Trophoblast cell (in vitro differentiated cells and primary cell): ENCODE measurements at regions not wholly inside any gene's neighbourhood (a gene's known extent, or its start where the extent isn't known, plus 50 kb on each side); places are given as distances from the start of the nearest gene placed in this dataset.

ENCODE experiments used
- DNase-seq, 2 donors: peaks; one replicate each; pipeline ENCODE4 v3.0.0-alpha.2; 2016
- H2AFZ ChIP-seq: 2 replicates; pipeline ENCODE4 v1.6.1; 2013; ENCODE audit warnings: low read length, moderate library complexity, mild to moderate bottlenecking; ENCODE audit not compliant: insufficient read depth, poor library complexity
- H2AK5ac ChIP-seq: 2 replicates; pipeline ENCODE4 v1.6.1; 2013; ENCODE audit warnings: mild to moderate bottlenecking, low read length
- H2BK120ac ChIP-seq: 2 replicates; pipeline ENCODE4 v1.6.1; 2013; ENCODE audit warnings: low read length, mild to moderate bottlenecking, moderate library complexity; ENCODE audit not compliant: insufficient read depth, poor library complexity
- H2BK12ac ChIP-seq: 2 replicates; pipeline ENCODE4 v1.6.1; 2013; ENCODE audit warnings: mild to moderate bottlenecking, low read length, moderate library complexity
- H2BK5ac ChIP-seq: 2 replicates; pipeline ENCODE4 v1.6.1; 2013; ENCODE audit warnings: low read length, low read depth, moderate library complexity, mild to moderate bottlenecking; ENCODE audit not compliant: poor library complexity
- H3K14ac ChIP-seq: 2 replicates; pipeline ENCODE4 v1.6.1; 2013; ENCODE audit warnings: mild to moderate bottlenecking, low read length
- H3K18ac ChIP-seq: 2 replicates; pipeline ENCODE4 v1.6.1; 2013; ENCODE audit warnings: mild to moderate bottlenecking, low read length
- H3K23ac ChIP-seq: 2 replicates; pipeline ENCODE4 v1.6.1; 2013; ENCODE audit warnings: low read length
- H3K27ac ChIP-seq: 2 replicates; pipeline ENCODE4 v1.5.1; 2013; ENCODE audit warnings: low read depth, mild to moderate bottlenecking, inconsistent platforms, low read length, moderate library complexity
- H3K27me3 ChIP-seq: 2 replicates; pipeline ENCODE4 v1.6.1; 2013; ENCODE audit warnings: inconsistent platforms, mild to moderate bottlenecking, low read length, moderate library complexity; ENCODE audit not compliant: insufficient read depth
- H3K36me3 ChIP-seq, 2 experiments: 1 replicate in 1 of 2; 2 replicates in 1 of 2; pipeline ENCODE4 v1.6.1; 2013; ENCODE audit warnings: low read length in 2 of 2, mild to moderate bottlenecking in 2 of 2, moderate library complexity in 1 of 2; ENCODE audit not compliant: insufficient read depth in 2 of 2, control insufficient read depth in 1 of 2
- H3K4ac ChIP-seq: 2 replicates; pipeline ENCODE4 v1.6.1; 2013; ENCODE audit warnings: low read depth, mild to moderate bottlenecking, low read length, moderate library complexity
- H3K4me1 ChIP-seq, 2 experiments: 1 replicate in 1 of 2; 2 replicates in 1 of 2; pipeline ENCODE4 v1.6.1; 2013; ENCODE audit warnings: low read length in 2 of 2, mild to moderate bottlenecking in 2 of 2, moderate library complexity in 1 of 2; ENCODE audit not compliant: insufficient read depth in 2 of 2, control insufficient read depth in 1 of 2
- H3K4me2 ChIP-seq: 2 replicates; pipeline ENCODE4 v1.6.1; 2013; ENCODE audit warnings: inconsistent platforms, mild to moderate bottlenecking, low read length, moderate library complexity
- H3K4me3 ChIP-seq: 2 replicates; pipeline ENCODE4 v1.5.1; 2013; ENCODE audit warnings: mild to moderate bottlenecking, low read depth, low read length, inconsistent platforms
- H3K79me1 ChIP-seq: one replicate; pipeline ENCODE4 v1.6.1; 2013; ENCODE audit warnings: low read length
- H3K79me2 ChIP-seq: 2 replicates; pipeline ENCODE4 v1.6.1; 2013; ENCODE audit warnings: low read length, mild to moderate bottlenecking; ENCODE audit not compliant: control insufficient read depth, insufficient read depth, poor library complexity
- H3K9ac ChIP-seq: 2 replicates; pipeline ENCODE4 v1.6.1; 2013; ENCODE audit warnings: mild to moderate bottlenecking, low read length
- H3K9me3 ChIP-seq: 2 replicates; pipeline ENCODE4 v1.6.1; 2013; ENCODE audit warnings: low read depth, mild to moderate bottlenecking, control low read depth, inconsistent platforms, low read length; ENCODE audit not compliant: insufficient read depth
- H4K12ac ChIP-seq: 2 replicates; pipeline ENCODE4 v1.6.1; 2013; ENCODE audit warnings: low read depth, mild to moderate bottlenecking, low read length, moderate library complexity
- H4K8ac ChIP-seq: 2 replicates; pipeline ENCODE4 v1.6.1; 2013; ENCODE audit warnings: low read depth, mild to moderate bottlenecking, low read length, moderate library complexity
- H4K91ac ChIP-seq: one replicate; pipeline ENCODE4 v1.6.1; 2013; ENCODE audit warnings: low read depth, mild to moderate bottlenecking, low read length, moderate library complexity
- WGBS: extraction: QIAGEN DNeasy Blood & Tissue Kit; methylation state at CpG from one replicate; pipeline ENCODE4 v1.1.7; 2013; ENCODE audit warnings: missing lambda C conversion rate; ENCODE audit not compliant: insufficient read length, insufficient coverage; ENCODE audit errors: extremely low coverage; 5-methylcytosine and 5-hydroxymethylcytosine counted together

- Histone ChIP-seq H3K4me3 (no peak overlapping the region), H2BK120ac (no peak overlapping the region), H3K23ac (no peak overlapping the region), H3K9me3 (no peaks in the 10 kb centered on the region), H3K9ac (no peak overlapping the region), H3K4me1 (no peaks in the 10 kb centered on the region), H3K36me3 (no peaks in the 10 kb centered on the region), H3K14ac (no peak overlapping the region), H2AK5ac (no peak overlapping the region), H3K27ac (no peak overlapping the region), H2AFZ (no peak overlapping the region), H4K8ac (no peak overlapping the region), H3K4ac (no peak overlapping the region), H4K91ac (no peak overlapping the region), H3K18ac (no peak overlapping the region), H3K4me2 (no peak overlapping the region), H3K27me3 (no peaks in the 10 kb centered on the region), H3K79me1 (no peaks in the 10 kb centered on the region), H2BK12ac (no peak overlapping the region), H4K12ac (no peak overlapping the region), H3K79me2 (no peaks in the 10 kb centered on the region), H2BK5ac (no peak overlapping the region)
- DNase-seq: no peak
- no CpG with 5 or more reads among the region's 13 CpGs for WGBS
These were observed 268.4 kb downstream of the ACTR3B start for GRCh38 chr7:153027904-153028303.

GRCh38 chr7:153030976-153031375 lies 271.4 kb downstream of the ACTR3B start:
- Histone ChIP-seq H3K4me2 (no peak overlapping the region), H2BK12ac (no peak overlapping the region), H3K18ac (no peak overlapping the region), H3K27ac (no peak overlapping the region), H4K12ac (no peak overlapping the region), H3K79me2 (no peaks in the 10 kb centered on the region), H4K91ac (no peak overlapping the region), H3K4ac (no peak overlapping the region), H4K8ac (no peak overlapping the region), H2AK5ac (no peak overlapping the region), H3K9ac (no peak overlapping the region), H3K4me1 (no peaks in the 10 kb centered on the region), H2BK120ac (no peak overlapping the region), H3K23ac (no peak overlapping the region), H2AFZ (no peak overlapping the region), H3K36me3 (no peaks in the 10 kb centered on the region), H3K27me3 (no peaks in the 10 kb centered on the region), H3K4me3 (peak overlapping the region; percentile 30), H3K79me1 (no peaks in the 10 kb centered on the region), H3K9me3 (no peaks in the 10 kb centered on the region), H2BK5ac (no peak overlapping the region), H3K14ac (no peak overlapping the region)
- WGBS: no CpG with 5 or more reads among the region's 5 CpGs
- no peak for DNase-seq

GRCh38 chr7:153034791-153035190 lies 275.2 kb downstream of the ACTR3B start:
- no peak overlapping the region for H4K12ac ChIP-seq
- no CpG with 5 or more reads among the region's 8 CpGs for WGBS

GRCh38 chr7:153036396-153037063 lies 277.0 kb downstream of the ACTR3B start:
- no peak overlapping the region for H3K18ac ChIP-seq
- no peak overlapping the region for H2AFZ ChIP-seq
- H3K4me3 ChIP-seq: no peak overlapping the region
- no peak overlapping the region for H4K12ac ChIP-seq
- no peak overlapping the region for H3K27ac ChIP-seq
- no peak overlapping the region for H2BK5ac ChIP-seq
- H3K79me1 ChIP-seq: no peaks in the 10 kb centered on the region
- H3K4ac ChIP-seq: no peak overlapping the region
- H3K9ac ChIP-seq: no peak overlapping the region
- H3K4me1 ChIP-seq: no peaks in the 10 kb centered on the region
- no peak overlapping the region for H2BK120ac ChIP-seq
- H3K79me2 ChIP-seq: no peaks in the 10 kb centered on the region
- H3K36me3 ChIP-seq: no peaks in the 10 kb centered on the region
- DNase-seq: no peak
- no peak overlapping the region for H3K4me2 ChIP-seq
- no peaks in the 10 kb centered on the region for H3K27me3 ChIP-seq
- no peak overlapping the region for H4K8ac ChIP-seq
- no peak overlapping the region for H3K14ac ChIP-seq
- no peak overlapping the region for H3K23ac ChIP-seq
- H2AK5ac ChIP-seq: no peak overlapping the region
- H2BK12ac ChIP-seq: no peak overlapping the region
- peaks cover 6% of the 10 kb centered on the region for H3K9me3 ChIP-seq
- no CpG with 5 or more reads among the region's 4 CpGs for WGBS
- no peak overlapping the region for H4K91ac ChIP-seq

More at GRCh38 chr7:153034791-153035190, 275.2 kb downstream of the ACTR3B start:
- H4K8ac ChIP-seq: no peak overlapping the region
- no peak overlapping the region for H3K27ac ChIP-seq
- H3K4me2 ChIP-seq: no peak overlapping the region
- no peak overlapping the region for H3K18ac ChIP-seq
- H3K27me3 ChIP-seq: no peaks in the 10 kb centered on the region
- H3K79me1 ChIP-seq: no peaks in the 10 kb centered on the region
- no peak overlapping the region for H2BK12ac ChIP-seq
- H3K9me3 ChIP-seq: peaks cover 6% of the 10 kb centered on the region
- no peak overlapping the region for H2AK5ac ChIP-seq
- H4K91ac ChIP-seq: no peak overlapping the region
- no peak overlapping the region for H3K14ac ChIP-seq
- H3K4ac ChIP-seq: no peak overlapping the region
- no peak overlapping the region for H3K4me3 ChIP-seq
- no peak for DNase-seq
- no peaks in the 10 kb centered on the region for H3K36me3 ChIP-seq
- no peaks in the 10 kb centered on the region for H3K79me2 ChIP-seq
- no peak overlapping the region for H2BK5ac ChIP-seq
- H3K9ac ChIP-seq: no peak overlapping the region
- no peaks in the 10 kb centered on the region for H3K4me1 ChIP-seq
- H2BK120ac ChIP-seq: no peak overlapping the region
- no peak overlapping the region for H3K23ac ChIP-seq
- H2AFZ ChIP-seq: no peak overlapping the region
